Posterior vena cava (tissue), 2 donors: ENCODE measurements at regions not wholly inside any gene's neighbourhood (a gene's known extent, or its start where the extent isn't known, plus 50 kb on each side); places are given as distances from the start of the nearest gene placed in this dataset.

Source experiments
- DNase-seq: peaks from one replicate; pipeline ENCODE4 v3.0.0-alpha.2; 2020; ENCODE audit warnings: low spot score
- intact Hi-C, 2 donors: fragments of 100-400 bp; cut with DNase I; formaldehyde crosslinking; loops; one replicate each; pipeline versions ENCODE4 v1.14.1 to v1.14.2; 2022 to 2023
- donor health status: DM: yes; HTN: yes; CAD: no.
- donor health status: DM: yes; HTN: yes; CAD: no.

DNA sequence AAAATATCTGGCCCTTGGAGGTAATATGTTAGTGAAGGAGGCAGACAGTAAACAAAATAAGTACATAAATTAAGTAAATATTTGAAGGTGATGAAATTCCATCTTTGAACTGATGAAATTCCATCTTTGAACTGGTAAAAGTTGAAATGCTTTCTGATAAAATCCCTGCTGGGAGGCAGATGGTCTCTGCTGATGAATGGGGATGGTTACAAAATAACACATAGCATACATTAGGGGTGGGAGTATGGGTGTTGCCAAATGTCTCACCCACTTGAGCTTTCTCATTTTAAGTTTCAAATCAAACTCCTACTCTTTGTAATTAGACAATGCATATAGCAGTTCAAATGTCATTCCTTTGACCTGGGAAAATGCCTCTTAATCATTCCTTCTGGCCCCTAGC, 77.5 kb upstream of the SORCS3 start:
- DNase-seq = no peak
- intact Hi-C loops = no loop called here

DNA sequence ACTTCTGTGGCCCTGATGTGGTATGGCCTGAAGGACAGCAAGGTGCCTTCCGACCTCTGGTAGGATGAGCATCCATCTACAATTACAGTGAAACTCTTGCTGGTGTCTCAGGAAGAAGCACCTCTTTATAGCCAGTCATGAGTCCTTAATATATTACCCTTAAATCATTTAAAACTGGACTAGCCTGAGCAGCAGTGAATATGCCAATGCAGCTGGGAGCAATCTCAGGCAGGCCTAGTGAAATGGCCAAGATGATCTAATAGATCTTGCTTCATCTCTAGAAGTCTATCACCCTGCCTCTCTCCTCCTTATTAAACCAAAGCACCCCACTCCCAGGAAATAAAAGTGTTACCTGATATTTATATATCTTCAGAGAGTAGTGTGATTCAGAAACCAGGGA, 66.7 kb upstream of the SORCS3 start:
- intact Hi-C loops = no loop called here
- no peak for DNase-seq

DNA sequence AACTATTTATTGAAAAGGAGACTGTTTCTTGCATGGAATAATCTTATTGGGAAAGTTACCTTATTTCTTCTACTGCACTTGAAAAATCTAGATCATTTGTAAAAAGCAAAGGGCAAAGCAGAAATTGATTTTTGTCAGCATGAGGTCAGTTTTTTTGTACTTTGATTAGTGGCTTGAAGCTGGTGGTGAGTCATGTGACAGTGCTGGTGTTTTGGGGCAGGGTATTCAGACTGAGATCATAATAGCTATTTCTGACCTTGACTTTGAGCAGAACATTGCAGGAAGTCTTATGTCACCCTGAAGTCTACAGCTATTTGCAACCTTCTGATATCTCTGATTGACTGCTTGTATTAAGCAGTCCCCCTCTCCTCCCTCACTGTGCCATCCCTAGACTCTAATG, 66.3 kb upstream of the SORCS3 start:
- no peak for DNase-seq
- intact Hi-C loops = no loop called here

DNA sequence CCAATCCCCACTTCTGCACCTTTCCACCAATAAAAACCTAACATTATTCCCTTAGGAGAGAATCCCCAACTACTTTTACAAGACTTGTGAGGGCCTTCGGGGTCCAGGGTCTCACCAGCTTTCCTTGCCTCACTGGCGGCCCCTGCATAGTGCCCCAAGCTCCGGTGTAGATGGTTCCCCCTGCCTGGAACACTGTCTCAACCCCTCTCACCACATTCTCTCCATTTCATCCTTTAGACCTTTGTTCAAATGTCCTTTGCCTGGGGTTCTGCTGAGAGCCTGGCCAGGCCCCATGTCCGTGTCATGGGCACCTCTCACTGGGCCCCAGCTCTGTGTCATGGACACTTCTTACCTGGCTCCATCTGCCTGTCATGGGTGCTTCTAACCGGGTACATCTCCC, 64.5 kb upstream of the SORCS3 start:
- intact Hi-C loops = no loop called here
- DNase-seq = no peak

DNA sequence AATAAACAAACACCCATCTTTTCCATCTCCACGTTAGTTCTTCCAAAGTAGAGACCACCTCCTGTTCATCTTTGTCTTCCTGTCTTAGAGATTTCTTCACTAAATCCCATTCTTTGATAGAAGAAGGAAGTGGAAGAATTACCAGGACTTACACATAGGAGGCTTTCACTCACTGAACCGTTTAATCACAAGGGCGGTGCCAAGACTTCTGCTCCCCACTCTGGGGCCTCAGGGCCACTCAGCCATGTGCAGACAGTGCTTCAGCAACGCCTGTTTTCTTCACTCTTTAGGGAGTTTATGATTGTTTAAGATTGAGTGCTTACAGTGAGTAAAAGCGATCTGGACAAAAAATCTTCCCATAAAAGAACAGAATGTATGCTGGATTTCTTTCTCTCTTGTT, 63.9 kb upstream of the SORCS3 start:
- DNase-seq = no peak
- intact Hi-C loops = no loop called here

DNA sequence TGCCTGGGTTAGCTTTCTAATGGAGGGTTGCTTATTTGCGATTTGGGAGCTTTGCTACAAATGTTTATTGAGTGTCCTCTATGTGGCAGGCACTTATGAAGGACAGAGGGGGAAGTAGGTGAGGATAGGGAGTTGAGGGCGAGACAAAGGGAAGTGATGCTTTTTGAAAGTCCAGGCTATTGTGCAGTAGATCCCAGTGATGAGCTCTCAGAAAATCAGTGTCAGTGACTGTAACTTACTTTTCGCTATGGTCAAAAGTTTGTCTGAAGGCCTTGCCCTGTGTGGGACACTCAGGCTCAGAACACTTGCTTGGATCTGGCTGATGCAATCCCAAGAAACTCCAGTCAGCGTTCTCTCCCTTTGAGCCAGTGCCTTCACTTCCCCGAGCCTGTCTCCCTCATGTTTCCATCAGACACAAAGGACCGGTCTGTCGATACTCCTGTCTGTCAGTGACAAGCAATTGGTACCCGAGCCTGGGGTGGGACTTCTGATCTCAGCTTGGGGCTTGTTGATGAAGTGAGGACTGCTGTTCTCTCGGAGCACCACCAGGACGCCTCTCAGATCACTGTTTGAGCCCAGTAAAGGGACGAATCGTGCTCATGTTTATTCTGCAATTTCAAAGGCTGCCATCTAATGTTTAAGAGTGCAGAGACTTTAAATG, 63.1 kb upstream of the SORCS3 start:
- no peak for DNase-seq
- intact Hi-C loops = no loop called here

DNA sequence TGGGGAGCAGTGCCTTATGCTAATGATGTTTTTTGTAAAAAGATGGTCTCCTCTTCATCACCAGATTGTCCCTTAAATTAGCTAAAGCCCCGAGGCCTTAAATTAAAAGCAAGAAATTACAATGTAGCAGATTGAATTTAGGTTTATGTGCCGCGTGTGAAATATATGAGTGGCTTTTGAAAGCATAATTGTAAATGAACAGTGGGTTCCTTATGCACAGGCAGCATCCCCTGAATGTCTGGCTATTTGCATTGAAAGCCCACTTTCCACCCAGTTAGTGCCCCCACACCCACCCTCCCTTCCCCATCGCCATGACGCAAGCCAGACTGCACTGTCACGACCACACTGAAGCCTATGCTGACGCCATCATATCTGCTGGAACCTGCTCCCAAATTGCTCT, 62.4 kb upstream of the SORCS3 start:
- no peak for DNase-seq
- intact Hi-C loops = no loop called here

DNA sequence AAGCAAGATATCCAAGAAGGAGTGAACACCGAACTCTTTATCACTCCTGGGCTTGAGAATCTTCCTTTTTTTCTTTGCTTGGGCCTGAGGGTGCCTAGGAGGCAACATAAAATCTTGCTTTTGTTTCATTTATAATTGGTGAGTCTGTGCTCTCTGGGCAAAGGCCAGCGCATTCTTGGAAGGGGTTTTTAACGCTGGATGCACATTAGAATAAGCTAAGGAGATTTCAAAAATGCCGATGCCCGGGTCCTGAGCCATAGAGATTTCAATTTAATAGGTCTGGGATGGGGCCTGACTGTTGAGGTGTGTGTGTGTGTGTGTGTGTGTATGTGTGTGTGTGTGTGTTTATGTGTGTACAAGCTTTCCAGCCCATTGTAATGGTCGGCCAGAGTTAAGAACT, 62.0 kb upstream of the SORCS3 start:
- DNase-seq = no peak
- intact Hi-C loops = no loop called here

DNA sequence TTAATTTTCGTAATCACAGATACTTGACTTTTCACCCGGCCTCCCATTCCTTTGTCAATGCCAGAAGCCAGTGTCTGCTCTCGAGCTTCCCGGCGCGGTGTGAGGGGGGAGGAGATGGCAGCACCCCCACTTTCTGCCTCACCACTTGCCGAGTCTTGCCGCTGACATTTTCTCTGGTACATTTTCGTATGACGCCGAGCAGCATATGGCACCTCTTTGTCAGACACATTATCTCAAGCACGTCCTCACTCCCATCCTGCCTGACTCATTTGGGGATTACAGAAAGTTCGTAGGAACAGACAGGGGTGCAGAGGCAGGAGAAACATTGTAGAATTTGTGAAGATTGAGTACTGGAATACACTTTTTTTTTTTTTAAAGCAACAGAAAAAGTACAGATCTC, 60.8 kb upstream of the SORCS3 start:
- intact Hi-C loops = loop anchor here (10.0 kb wide), 2 partner anchors 166 to 176 kb away; no protein-coding TSS in a partner anchor
- no peak for DNase-seq

DNA sequence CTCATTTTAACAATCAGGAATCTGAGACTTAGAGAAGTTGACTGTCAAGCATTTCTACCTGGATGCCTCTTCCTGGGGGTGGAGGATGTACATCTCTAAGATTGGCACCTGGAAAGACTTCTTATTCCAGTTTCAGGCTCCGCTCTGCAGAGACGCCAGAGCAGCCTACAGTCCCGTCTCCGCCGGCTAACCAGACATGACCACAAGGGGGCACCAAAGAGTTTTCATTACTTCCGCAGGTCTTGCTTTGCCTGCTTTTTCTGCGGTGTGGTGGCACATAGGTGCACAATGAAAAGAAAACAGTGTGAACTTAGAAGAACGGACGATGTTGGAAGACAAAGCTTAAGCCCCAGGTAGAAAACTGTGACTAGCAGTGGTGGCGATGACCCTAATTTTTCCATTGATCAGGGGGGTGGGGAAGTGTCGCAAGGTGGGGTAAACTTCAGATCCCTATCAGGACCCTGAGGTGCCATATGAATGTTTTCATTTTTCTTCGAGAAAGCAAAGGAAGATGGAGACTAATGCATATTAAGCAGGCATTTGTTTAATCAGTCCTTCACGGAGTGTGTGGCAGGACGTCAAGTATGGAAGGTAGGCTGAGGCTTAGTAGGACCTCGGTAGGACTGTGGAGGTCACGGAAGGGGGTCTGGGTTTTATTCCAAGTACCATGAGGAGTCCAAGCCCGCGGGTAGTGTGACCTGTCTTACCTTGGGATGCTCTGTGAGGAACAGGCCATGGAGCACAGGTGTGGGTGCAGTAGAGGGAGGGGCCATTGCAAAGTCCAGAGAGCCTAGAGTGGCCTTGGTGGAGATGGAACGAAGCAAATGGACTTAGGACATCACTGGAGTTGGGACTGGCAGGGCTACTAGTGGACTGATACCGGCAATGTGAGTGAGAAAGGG, 60.1 kb upstream of the SORCS3 start:
- DNase-seq = peak; percentile 86
- intact Hi-C loops = loop anchor here (10.0 kb wide), 2 partner anchors 166 to 176 kb away; no protein-coding TSS in a partner anchor

DNA sequence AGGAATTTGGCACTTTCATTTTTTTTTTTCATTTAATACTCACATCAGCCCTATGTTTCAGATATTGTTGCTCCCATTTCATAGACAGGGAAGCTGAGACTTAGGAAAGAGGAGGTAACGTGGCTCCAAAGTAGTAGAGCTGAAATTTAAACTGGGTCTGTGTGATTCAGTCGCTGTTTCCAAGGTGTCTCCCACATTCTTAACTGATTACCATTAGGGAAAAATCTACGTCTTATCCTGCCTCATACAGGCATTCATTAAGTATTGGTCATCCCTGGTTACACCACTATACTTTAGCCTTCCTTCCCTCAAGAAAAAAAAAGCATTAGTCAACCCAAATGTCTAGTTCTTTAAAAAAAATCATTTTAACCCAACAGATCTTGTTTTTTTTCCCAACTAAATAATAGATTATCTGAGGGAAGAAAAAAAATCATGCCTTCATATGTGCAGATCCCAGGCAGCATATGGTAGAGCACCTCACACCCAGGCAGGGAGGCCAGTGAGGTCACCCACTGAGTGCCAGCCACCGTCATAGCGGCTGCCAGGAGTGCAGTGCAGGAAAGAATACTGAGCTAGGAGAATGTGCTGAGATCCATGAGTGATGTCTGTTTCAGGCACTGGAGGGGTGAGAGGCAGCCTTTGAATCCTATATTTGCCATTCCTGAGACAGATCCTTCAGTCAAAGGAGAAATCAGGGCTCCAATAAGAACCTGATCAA, 59.0 kb upstream of the SORCS3 start:
- no peak for DNase-seq
- intact Hi-C loops = loop anchor here (10.0 kb wide), 2 partner anchors 167 to 177 kb away; no protein-coding TSS in a partner anchor

DNA sequence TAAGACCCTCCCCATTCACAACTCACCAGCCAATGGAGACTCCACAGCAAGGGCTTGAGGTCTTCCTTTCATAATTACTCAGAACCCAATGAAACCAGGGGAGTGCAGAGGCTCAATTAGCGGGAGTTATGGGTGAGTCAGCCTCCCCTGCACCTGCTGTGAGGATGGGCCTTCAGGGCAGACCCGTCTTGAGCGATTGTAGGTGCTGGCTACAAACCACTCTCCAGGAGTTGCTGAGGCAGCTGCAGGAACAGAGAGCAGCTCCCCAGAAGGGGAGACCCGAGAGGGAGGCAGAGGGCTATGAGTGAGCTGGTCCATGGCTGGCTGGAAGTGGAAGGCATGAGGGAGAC, 58.5 kb upstream of the SORCS3 start:
- intact Hi-C loops = loop anchor here (10.0 kb wide), 2 partner anchors 168 to 178 kb away; no protein-coding TSS in a partner anchor
- no peak for DNase-seq

DNA sequence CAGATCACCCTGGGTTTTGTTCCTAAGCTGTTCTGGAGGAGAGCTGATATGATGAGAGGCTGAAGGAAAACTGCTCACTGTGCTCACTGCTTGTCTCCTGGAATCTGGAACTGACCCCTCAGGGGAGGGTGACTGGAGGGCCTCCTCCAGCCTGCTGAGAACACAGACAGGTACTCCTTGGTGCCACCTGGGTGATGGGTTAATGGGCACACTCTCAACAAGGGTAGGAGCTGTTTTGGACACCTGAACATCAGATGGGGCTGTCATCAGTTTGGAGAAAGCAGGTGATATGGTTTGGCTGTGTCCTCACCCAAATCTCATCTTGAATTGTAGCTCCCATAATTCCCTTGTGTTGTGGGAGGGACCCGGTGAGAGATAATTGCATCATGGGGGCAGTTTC, 58.1 kb upstream of the SORCS3 start:
- no peak for DNase-seq
- intact Hi-C loops = loop anchor here (10.0 kb wide), 2 partner anchors 168 to 178 kb away; no protein-coding TSS in a partner anchor

DNA sequence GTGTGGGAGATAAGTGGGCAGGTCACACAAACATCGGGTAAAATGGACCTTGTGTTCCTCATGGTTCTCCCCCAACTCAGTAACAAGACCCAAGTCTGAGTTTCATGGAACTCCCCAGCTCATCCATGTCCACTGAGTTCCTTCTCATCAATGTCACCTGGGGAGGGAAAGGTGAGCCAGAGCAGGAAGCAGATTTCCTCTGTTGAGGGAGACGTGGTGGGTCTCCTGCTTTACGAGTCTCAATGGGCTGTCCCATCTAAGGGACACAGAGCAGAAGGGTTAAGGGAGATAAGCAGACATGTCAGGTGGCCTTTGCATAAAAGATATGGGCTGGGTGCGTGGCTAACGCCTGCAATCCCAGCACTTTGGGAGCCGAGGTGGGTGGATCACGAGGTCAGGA, 56.5 kb upstream of the SORCS3 start:
- intact Hi-C loops = loop anchor here (10.0 kb wide), 2 partner anchors 170 to 180 kb away; no protein-coding TSS in a partner anchor
- DNase-seq = no peak

DNA sequence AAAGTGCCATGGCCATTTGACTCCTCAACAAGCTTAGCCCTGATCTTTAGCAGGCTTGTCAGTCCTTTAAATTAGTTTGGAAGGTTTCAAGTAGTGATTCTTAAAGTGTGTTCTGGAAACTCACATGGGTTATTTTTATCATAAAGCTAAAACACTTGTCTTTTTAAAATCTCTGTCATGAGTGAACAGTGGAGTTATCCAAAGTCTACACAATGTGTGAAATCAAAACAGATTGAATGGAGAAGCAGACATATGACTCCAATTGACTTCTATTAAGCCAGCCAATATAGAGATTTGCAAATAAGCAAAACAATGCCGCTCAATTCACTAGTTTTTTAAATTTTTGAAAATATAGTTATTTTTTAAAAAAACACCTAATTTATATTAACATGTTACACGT, 53.3 kb upstream of the SORCS3 start:
- intact Hi-C loops = loop anchor here (10.0 kb wide), 2 partner anchors 173 to 183 kb away; no protein-coding TSS in a partner anchor
- no peak for DNase-seq

DNA sequence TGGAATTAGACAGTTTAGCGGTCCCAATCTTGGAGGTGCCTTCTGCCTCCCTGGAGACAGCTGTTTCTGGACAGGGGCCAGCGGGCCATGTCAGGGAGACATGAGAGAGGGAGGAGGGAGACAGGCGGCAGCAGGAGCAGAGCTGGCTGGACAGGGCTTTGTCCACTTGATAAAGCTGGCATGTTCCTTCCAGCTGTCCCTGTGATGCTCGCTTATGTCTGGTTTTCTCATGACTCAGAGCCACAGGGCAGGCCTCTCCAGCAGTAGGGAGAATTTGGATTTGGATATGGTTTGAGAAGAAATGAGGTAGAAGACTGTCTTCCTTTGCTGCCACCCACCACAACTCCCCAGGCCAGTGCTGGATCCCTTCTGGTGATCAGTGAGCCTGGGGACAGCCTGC, 51.7 kb upstream of the SORCS3 start:
- intact Hi-C loops = loop anchor here (10.0 kb wide), 2 partner anchors 175 to 185 kb away; no protein-coding TSS in a partner anchor
- no peak for DNase-seq

DNA sequence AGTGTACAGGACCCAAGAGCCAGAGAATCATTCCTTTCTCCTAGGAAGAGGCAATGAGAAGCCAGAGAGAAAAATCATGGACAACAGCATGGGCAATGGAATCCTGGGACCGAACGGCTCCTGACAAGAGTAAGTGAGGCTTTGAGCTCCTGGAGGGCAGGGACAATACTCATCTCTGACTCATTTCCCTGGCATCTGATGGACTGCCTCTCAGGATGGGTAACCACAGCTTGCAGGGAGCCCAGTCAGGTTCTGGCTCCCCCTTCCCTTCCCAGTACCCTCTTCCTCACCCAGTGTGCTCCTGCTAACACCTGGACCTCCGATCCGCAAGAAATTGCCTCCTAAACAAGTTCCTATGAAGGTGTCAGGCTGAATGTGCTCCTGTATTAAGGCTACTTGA, 51.2 kb upstream of the SORCS3 start:
- DNase-seq = no peak
- intact Hi-C loops = loop anchor here (10.0 kb wide), 2 partner anchors 175 to 185 kb away; no protein-coding TSS in a partner anchor
